ENCODE measurements at regions not wholly inside any gene's neighbourhood (a gene's known extent, or its start where the extent isn't known, plus 50 kb on each side); places are given as distances from the start of the nearest gene placed in this dataset.
A peak's percentile ranks its signal among the peaks of the same experiment; 100 is the strongest.

DNA sequence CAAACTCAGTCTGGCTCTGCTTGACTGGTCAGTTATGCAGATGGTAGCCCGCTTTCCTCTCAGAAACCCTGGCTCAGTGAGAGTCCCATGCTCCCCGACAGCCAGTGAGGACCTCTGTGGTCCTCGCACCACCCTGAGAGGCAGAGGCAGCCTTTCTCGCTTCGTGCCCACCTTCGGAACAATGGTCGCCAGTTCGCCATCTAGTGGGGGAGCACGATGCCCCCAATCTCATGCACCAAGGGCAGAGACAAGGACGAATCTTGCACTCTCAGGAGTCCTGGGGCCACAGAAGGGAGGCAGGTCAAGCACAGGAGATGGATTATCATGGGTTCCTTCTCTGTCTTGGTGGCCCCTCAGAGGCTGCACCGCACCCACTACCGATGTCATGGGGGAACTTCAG, 75.2 kb downstream of the RHCG start:
- DNase-seq (ENCODE audit: low spot score in 2 of 2) = no peak
- peaks cover 4% of the 10 kb centered on the region for H3K4me1 ChIP-seq
- no peaks in the 10 kb centered on the region for H3K9me3 ChIP-seq
- 33% methylated on average over 8 of the region's 12 CpGs for WGBS
- H3K27ac ChIP-seq = no peak overlapping the region
- H3K36me3 ChIP-seq = no peaks in the 10 kb centered on the region
- no peak for TF ChIP-seq EP300 (IDR thresholded peaks at IDR 0.05)
- TF ChIP-seq, protein P1, sequence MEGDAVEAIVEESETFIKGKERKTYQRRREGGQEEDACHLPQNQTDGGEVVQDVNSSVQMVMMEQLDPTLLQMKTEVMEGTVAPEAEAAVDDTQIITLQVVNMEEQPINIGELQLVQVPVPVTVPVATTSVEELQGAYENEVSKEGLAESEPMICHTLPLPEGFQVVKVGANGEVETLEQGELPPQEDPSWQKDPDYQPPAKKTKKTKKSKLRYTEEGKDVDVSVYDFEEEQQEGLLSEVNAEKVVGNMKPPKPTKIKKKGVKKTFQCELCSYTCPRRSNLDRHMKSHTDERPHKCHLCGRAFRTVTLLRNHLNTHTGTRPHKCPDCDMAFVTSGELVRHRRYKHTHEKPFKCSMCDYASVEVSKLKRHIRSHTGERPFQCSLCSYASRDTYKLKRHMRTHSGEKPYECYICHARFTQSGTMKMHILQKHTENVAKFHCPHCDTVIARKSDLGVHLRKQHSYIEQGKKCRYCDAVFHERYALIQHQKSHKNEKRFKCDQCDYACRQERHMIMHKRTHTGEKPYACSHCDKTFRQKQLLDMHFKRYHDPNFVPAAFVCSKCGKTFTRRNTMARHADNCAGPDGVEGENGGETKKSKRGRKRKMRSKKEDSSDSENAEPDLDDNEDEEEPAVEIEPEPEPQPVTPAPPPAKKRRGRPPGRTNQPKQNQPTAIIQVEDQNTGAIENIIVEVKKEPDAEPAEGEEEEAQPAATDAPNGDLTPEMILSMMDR (IDR thresholded peaks at IDR 0.05) = no peak
- no peak for TF ChIP-seq POLR2A (IDR thresholded peaks at IDR 0.05)
- TF ChIP-seq POLR2AphosphoS5 (IDR thresholded peaks at IDR 0.05) = no peak
- peaks cover 75% of the 10 kb centered on the region for H3K27me3 ChIP-seq
- H3K4me3 ChIP-seq = no peak overlapping the region

DNA sequence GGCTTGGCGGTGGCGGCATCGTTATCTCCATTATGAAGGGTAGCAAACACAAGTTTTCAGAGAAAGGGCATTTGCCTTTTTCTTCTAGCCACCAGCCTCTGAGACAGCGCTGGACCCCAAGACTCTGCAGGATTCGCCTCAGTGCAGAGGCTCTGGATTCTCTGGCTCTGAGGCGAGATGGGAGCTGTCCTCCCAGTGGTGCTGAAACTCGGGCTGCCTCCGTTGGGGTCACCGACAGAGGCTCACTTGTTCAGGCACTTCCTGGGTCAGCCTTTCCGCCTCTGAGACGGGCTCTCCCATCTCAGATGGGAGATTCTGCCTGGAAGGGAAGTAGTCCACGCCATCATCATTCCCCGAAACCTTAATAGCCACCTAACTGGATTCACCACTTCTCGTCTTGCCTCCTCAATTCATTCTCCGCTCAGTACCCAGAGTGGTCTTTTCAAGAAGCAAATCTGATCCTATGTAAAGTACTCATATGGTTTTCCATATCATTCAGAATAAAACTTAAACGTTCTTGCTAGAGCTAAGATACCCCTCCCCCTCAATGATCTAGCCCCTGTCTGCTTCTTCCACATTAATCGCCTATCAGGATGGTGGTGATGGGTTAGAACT, 76.9 kb downstream of the RHCG start:
- 29% methylated on average over 11 of the region's 17 CpGs for WGBS
- TF ChIP-seq POLR2A (IDR thresholded peaks at IDR 0.05) (no peak), EP300 (IDR thresholded peaks at IDR 0.05) (no peak), POLR2AphosphoS5 (IDR thresholded peaks at IDR 0.05) (no peak)
- TF ChIP-seq, protein P1 (IDR thresholded peaks at IDR 0.05) = no peak
- no peak for DNase-seq (ENCODE audit: low spot score in 2 of 2)

DNA sequence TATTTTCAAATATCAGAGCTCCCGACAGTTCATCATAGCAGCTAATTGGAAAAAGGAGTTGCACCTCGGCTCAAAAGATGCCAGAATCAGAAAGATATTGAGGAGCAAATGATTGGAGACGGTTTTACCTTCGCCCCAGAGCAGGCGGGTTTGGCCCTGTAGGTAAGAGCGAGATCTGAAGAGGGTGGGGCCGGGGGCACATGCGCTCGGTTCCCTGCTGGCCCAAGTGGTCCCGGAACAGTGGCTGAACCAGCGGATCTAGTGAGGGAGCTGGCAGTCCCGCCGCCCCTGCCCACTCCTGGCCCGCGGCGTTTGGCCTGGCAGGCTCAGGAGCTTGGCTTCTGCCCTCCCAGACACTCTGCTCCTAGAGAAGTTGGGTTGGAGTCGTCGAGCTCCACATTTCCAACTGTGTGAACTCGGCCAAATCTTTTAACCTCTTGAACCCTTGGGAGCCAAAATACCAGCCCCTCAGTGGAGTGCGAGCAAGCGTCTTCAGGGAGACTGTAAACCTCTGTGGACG, 79.1 kb downstream of the RHCG start:
- TF ChIP-seq POLR2AphosphoS5 (IDR thresholded peaks at IDR 0.05) = no peak
- Histone ChIP-seq H3K36me3 (no peaks in the 10 kb centered on the region), H3K4me3 (no peak overlapping the region), H3K4me1 (peaks cover 4% of the 10 kb centered on the region), H3K9me3 (no peaks in the 10 kb centered on the region), H3K27ac (no peak overlapping the region), H3K27me3 (peaks cover 99% of the 10 kb centered on the region)
- DNase-seq (ENCODE audit: low spot score in 2 of 2) = no peak
- WGBS = 36% methylated on average over 20 of the region's 22 CpGs

More for the DNA sequence above, 76.9 kb downstream of the RHCG start:
- Histone ChIP-seq H3K27ac (no peak overlapping the region), H3K27me3 (peaks cover 83% of the 10 kb centered on the region), H3K36me3 (no peaks in the 10 kb centered on the region), H3K4me1 (peaks cover 4% of the 10 kb centered on the region), H3K4me3 (no peak overlapping the region), H3K9me3 (no peaks in the 10 kb centered on the region)

DNA sequence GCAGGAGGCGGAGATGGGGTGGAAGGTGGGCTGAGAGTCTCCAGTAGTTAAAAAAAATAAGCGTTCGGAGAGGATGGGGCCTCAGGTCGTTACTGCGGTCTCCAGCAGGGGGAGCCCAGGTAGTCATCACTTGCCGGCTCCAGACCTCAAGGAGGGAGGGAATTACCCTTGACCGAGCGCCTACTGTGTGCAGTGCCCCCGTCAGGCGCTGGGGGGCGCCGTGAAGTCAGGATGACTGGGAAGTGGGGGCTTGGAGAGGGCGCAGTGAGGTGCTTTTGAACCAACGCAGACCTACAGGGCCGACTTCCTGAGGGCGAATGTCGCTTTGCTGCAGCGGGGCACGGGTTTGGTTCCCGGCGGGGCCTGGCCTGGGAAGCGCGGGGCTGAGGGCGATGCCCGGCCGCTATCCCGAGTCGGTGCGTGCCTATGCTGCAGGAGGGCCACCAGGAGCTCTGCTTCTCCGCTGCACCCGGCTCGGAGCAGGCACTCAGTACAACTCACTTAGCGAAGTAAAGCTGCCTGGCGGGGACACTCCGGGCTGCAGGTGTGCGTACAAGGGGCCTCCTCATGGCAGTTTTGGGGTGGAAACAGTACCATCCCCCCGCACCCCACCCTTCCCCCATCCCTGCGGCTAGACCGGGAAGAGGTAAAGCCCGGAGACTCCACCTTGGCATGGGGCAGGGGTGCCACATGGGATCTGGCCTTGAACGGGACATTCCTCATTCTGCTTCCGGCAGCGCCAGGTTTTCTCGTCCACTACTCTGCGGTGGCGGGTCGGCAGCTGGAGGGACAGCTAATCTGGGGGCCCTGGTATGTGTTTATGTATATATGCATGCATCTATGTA, 79.8 kb downstream of the RHCG start:
- 8% methylated on average over 26 of the region's 47 CpGs for WGBS
- H3K27ac ChIP-seq = no peak overlapping the region
- H3K9me3 ChIP-seq = no peaks in the 10 kb centered on the region
- H3K4me3 ChIP-seq = no peak overlapping the region
- H3K27me3 ChIP-seq = peaks cover 99% of the 10 kb centered on the region
- no peak for TF ChIP-seq EP300 (IDR thresholded peaks at IDR 0.05)
- TF ChIP-seq, protein P1 (IDR thresholded peaks at IDR 0.05) = peak; percentile 33 to 77
- TF ChIP-seq POLR2A (IDR thresholded peaks at IDR 0.05) = no peak
- no peak for TF ChIP-seq POLR2AphosphoS5 (IDR thresholded peaks at IDR 0.05)
- H3K4me1 ChIP-seq = peaks cover 11% of the 10 kb centered on the region
- H3K36me3 ChIP-seq = no peaks in the 10 kb centered on the region
- DNase-seq (ENCODE audit: low spot score in 2 of 2) = no peak

DNA sequence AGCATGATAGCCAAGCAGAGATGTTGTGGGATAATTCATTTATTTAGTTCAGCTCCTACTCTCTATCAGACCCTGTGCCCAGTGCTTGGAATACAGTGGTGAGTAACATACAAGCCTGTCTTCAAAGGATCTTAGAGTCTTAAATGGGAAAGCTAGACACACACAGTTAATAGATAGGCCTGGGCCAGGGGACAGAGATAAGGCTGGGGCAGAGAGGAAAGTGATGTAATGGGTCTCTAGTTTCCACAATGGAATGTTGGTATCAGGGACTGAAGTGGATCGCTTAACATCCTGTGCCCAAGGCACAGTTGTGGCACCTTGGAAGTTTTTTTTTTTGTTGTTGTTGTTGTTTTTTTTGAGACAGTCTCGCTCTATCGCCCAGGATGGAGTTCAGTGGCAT, 79.9 kb upstream of the POLG start:
- Histone ChIP-seq H3K27me3 (peaks cover 100% of the 10 kb centered on the region), H3K27ac (no peak overlapping the region), H3K4me3 (no peak overlapping the region), H3K36me3 (no peaks in the 10 kb centered on the region), H3K9me3 (no peaks in the 10 kb centered on the region), H3K4me1 (peaks cover 18% of the 10 kb centered on the region)
- TF ChIP-seq, protein P1 (IDR thresholded peaks at IDR 0.05) = no peak
- TF ChIP-seq EP300 (IDR thresholded peaks at IDR 0.05) (no peak), POLR2AphosphoS5 (IDR thresholded peaks at IDR 0.05) (no peak), POLR2A (IDR thresholded peaks at IDR 0.05) (no peak)
- no peak for DNase-seq (ENCODE audit: low spot score in 2 of 2)
- 89% methylated on average over 3 of the region's 3 CpGs for WGBS
